ENCODE measurements at regions not wholly inside any gene's neighbourhood (a gene's known extent, or its start where the extent isn't known, plus 50 kb on each side); places are given as distances from the start of the nearest gene placed in this dataset.
"Not testable (repeated sequence)": the region's sequence is repeated elsewhere in the genome, so short reads cannot be mapped to it uniquely, and the experiment has no call there.

- no peak overlapping the region for H3K4me3 Mint-ChIP-seq
- no peak overlapping the region for H3K27ac Mint-ChIP-seq
- no peaks in the 10 kb centered on the region for H3K4me1 Mint-ChIP-seq
- no peak for ATAC-seq
- no peaks in the 10 kb centered on the region for H3K9me3 Mint-ChIP-seq
- no peak for DNase-seq (ENCODE audit: low spot score in 2 of 2)
- no peaks in the 10 kb centered on the region for H3K36me3 Mint-ChIP-seq
Observed at GRCh38 chr6:150756173-150756572, 109.3 kb upstream of the MTHFD1L start.

DNA sequence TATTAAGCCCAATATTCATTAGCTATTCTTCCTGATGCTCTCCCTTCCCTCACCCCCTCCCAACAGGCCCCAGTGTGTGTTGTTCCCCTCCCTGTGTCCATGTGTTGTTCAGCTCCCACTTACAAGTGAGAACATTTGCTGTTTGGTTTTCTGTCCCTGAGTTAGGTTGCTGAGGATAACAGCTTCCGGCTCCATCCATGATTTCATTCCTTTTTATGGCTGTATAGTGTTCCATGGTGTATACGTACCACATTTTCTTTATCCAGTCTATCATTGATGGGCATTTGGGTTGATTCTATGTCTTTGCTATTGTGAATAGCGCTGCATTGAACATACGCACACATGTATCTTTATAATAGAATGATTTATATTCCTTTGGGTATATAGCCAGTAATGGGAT, 107.7 kb upstream of the MTHFD1L start:
- H3K9me3 Mint-ChIP-seq; DNase-seq (ENCODE audit: low spot score in 2 of 2); H3K4me3 Mint-ChIP-seq; H3K4me1 Mint-ChIP-seq; ATAC-seq; H3K36me3 Mint-ChIP-seq; H3K27ac Mint-ChIP-seq: not testable (repeated sequence)

DNA sequence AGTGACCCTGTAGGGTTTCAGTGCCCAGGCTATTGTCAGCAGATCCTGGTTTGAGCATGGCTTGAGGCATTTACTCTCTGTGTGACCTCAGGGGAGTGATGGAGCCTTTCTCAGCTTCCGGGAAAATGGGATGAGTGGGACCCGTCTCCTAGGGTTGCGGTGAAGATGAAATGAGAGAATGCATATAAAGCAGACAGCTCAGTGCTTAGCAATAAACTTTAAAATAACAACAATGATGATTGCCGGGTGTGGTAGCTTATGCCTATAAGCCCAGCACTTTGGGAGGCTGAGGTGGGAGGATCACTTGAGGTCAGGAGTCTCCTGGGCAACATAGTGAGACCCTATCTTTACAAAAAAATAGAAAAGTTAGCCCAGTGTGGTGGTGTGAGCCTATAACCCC, 106.0 kb upstream of the MTHFD1L start:
- Mint-ChIP-seq H3K36me3 (no peaks in the 10 kb centered on the region), H3K4me3 (no peak overlapping the region), H3K4me1 (no peaks in the 10 kb centered on the region), H3K27ac (no peak overlapping the region), H3K9me3 (no peaks in the 10 kb centered on the region)
- DNase-seq (ENCODE audit: low spot score in 2 of 2), result no peak
- ATAC-seq, result no peak

DNA sequence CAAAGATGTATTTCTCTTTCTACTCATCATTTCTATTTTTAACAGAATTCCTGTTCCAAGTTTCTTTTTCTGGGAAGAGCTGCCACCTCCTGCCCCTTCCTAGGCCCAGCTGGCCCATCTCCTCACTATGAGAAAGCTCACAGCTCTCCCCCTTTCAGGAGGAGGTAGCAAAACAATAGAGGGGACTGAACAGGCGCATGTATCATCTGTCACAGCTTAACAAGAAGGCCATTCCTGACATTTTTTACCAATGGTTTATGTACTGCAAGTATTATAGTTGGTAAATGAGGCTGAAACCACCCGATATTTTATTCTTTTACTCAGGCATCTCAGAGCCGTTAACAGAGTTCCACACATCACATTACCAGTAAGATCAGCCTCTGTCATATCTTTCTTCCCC, 103.7 kb upstream of the MTHFD1L start:
- Mint-ChIP-seq H3K4me3 (no peak overlapping the region), H3K27ac (no peak overlapping the region), H3K9me3 (no peaks in the 10 kb centered on the region), H3K4me1 (no peaks in the 10 kb centered on the region), H3K36me3 (no peaks in the 10 kb centered on the region)
- no peak for ATAC-seq
- no peak for DNase-seq (ENCODE audit: low spot score in 2 of 2)

DNA sequence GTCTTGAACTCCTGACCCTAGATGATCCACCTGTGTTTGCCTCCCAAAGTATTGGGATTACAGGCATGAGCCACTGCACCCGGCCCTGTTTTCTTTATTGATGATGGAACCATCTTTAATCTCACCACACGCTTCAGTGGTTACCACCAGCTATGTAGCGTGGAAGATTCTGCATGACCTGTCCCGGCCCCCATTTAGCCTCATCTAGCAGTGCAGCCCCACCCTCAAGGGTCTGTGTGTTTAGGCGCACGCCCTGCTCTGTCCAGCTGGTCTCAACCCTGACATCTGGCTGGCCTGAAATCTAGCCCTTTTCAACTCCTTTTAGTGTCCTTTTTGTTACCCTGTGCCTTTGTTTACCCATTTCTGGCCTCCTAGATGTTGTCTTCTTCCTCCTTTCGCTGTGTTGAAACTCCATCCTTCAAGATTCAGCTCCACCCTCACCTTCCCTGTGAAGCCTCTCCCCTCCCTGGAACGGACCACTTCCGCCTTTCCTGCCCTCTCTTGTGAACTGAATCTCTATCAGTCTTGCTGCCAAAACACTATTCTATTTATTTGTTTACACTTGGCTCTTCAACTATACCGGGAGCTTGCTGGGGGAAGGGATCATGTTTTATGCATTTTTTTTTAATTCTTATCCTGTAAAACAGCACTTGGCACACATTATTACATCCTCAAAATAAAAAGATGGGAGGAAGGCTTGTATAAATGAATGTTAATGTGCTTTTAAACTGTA, 101.0 kb upstream of the MTHFD1L start:
- no peak overlapping the region for H3K4me3 Mint-ChIP-seq
- peak overlapping the region; percentile 4 for H3K27ac Mint-ChIP-seq
- no peak for ATAC-seq
- no peak for DNase-seq (ENCODE audit: low spot score in 2 of 2)
- H3K36me3 Mint-ChIP-seq, result no peaks in the 10 kb centered on the region
- H3K9me3 Mint-ChIP-seq, result no peaks in the 10 kb centered on the region
- no peaks in the 10 kb centered on the region for H3K4me1 Mint-ChIP-seq

DNA sequence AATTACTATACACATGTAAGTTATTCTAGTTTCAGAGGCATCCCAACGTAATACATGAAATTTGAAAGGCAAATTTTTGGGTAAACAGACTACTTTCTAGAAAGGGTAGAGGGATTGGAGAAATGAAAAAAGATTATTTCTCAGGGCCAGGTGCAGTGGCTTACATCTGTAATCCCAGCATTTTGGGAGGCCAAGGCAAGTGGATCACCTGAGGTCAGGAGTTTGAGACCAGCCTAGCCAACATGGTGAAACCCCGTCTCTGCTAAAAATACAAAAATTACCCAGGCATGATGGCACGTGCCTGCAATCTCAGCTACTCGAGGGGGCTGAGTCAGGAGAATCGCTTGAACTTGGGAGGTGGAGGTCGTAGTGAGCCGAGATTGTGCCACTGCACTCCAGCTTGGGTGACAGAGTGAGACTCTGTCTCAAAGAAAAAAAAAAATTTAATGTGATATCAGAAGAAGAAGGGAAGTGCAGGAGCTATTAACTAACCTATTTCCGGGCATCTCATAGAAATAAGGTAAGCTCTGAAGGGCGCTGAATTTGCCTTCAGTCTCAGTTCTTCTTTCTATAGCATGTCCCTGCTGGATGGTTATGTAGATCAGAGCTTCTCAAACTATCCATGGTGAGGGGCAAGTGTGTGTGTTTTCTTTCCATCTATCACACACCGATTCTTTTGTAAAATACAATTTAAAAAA, 100.3 kb upstream of the MTHFD1L start:
- peak overlapping the region; percentile 4 for H3K27ac Mint-ChIP-seq
- DNase-seq (ENCODE audit: low spot score in 2 of 2) (no peak), ATAC-seq (no peak)
- H3K4me1 Mint-ChIP-seq, result no peaks in the 10 kb centered on the region
- H3K36me3 Mint-ChIP-seq, result no peaks in the 10 kb centered on the region
- no peaks in the 10 kb centered on the region for H3K9me3 Mint-ChIP-seq
- no peak overlapping the region for H3K4me3 Mint-ChIP-seq

DNA sequence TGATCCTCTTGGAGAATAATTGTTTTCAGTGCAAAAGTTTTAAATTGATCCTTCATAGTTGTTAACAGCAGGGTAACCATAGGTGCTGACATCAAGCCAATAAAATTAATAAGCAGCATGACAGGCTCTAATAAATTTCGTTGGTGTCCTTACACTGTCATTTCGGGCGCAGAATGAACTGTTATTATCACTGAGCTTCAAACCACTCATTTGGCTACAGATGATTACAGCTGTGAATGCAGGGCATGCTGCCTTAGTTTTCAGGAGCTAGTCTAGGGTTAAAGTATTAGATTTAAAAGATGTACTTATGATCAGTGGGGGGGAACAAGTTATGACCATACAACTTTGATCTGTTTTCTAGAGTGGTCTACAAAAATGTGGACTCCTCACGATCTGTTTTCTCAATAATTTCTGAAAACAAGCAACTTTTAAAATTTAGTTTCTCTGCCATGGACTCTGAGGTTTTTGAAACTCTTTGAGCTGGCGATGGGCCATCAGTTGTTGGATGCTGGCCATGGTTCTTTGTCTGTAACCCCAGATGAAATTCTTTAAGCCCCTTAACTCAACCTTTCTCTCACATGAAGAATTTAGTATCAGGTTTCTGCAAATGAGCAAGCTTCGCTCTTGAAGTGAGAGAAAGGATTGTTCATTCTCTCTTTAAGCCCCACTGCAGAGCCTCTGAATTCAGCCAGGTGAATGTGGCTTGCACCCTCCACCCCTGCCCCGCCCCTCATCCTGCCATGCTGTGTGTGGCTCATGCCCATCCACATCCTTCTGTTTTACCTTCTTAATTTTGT, 99.1 kb upstream of the MTHFD1L start:
- H3K27ac Mint-ChIP-seq, result no peak overlapping the region
- ATAC-seq (no peak), DNase-seq (ENCODE audit: low spot score in 2 of 2) (no peak)
- no peaks in the 10 kb centered on the region for H3K4me1 Mint-ChIP-seq
- H3K36me3 Mint-ChIP-seq, result no peaks in the 10 kb centered on the region
- H3K4me3 Mint-ChIP-seq, result no peak overlapping the region
- H3K9me3 Mint-ChIP-seq, result no peaks in the 10 kb centered on the region

DNA sequence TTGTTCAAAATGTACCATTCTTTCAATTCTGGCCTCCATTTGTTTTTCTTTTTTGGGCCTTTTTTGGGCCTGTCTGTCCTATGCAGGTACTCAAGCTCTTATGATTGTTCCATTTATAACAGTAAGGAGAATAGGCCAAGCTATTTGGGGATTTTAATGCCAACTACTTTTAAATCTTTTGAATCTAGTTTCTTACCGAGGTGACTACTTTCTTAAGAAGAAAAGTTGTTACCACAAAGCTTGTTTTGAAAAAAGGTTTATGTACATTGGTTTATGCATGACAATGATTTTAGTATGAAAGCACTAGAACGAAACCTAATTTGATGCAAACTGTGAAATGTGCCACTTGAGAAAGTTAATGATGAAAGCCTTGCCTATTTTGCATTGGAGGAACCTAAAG, 98.3 kb upstream of the MTHFD1L start:
- Mint-ChIP-seq H3K4me3 (no peak overlapping the region), H3K27ac (no peak overlapping the region), H3K4me1 (no peaks in the 10 kb centered on the region), H3K9me3 (no peaks in the 10 kb centered on the region), H3K36me3 (no peaks in the 10 kb centered on the region)
- DNase-seq (ENCODE audit: low spot score in 2 of 2) (no peak), ATAC-seq (no peak)

DNA sequence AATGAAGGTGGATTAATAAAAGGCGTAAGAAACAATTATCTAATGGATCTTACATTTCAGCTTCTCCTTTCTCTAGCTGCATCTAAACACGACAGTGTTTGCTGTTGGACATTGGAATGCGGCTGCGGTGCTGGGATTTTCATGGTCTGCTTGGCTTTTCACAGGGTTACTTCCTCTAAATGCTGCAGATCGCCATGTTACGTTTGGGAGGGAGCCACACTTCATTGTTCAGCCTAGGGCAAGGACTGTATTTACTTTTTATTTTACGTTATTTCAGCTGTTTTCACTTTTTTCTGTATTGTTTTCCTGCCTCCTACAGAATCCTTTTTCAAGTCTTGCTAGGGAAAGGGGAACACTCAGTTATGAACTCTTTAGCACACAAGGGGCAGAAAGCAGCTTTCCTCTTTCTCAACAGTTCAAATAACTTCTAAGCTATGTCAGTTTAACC, 97.9 kb upstream of the MTHFD1L start:
- no peaks in the 10 kb centered on the region for H3K9me3 Mint-ChIP-seq
- H3K36me3 Mint-ChIP-seq, result no peaks in the 10 kb centered on the region
- no peak overlapping the region for H3K27ac Mint-ChIP-seq
- no peak for ATAC-seq
- H3K4me3 Mint-ChIP-seq, result no peak overlapping the region
- no peak for DNase-seq (ENCODE audit: low spot score in 2 of 2)
- H3K4me1 Mint-ChIP-seq, result no peaks in the 10 kb centered on the region

DNA sequence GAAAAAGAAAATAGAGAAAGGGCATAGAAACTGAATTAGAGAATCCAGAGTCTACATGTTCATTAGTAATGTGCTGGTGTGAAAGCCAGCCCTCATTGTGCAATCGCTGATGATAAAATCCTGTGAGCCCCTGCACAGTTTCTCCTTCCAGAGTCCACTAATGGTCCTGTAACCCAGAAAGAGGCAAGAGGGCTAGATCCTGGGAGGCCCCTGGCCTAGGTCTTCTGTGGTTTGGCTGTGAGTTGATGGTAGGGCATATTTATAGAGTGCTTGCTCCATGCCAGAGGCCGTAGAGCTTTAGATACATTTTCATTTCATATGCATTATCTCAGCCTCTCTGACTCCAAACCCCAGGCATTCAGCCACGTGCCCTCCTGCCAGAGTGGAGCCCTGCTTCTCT, 94.9 kb upstream of the MTHFD1L start:
- peaks cover 3% of the 10 kb centered on the region for H3K9me3 Mint-ChIP-seq
- ATAC-seq, result no peak

DNA sequence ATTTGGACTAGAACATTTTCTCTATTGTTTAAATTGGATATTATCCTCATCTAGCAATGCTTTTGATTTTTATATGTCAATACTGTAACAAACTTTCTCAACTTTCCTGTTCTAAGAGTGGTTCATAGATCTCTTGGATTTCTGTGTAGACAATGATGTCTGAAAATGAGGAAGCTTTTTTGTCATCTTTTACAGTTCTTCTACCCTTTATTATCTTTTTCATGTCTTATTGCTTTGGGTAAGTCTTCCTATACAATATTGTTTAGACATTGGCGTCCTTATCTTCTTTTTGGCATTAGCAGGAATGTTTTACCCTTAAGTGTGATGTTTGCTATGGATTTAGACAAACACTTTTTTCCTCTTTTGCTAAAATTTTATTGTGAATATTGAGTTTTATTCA, 91.5 kb upstream of the MTHFD1L start:
- Mint-ChIP-seq H3K27ac (no peak overlapping the region), H3K4me1 (no peaks in the 10 kb centered on the region)

More for the DNA sequence above, 94.9 kb upstream of the MTHFD1L start:
- DNase-seq (ENCODE audit: low spot score in 2 of 2), result no peak
- Mint-ChIP-seq H3K4me3 (no peak overlapping the region), H3K27ac (no peak overlapping the region), H3K36me3 (no peaks in the 10 kb centered on the region), H3K4me1 (no peaks in the 10 kb centered on the region)

DNA sequence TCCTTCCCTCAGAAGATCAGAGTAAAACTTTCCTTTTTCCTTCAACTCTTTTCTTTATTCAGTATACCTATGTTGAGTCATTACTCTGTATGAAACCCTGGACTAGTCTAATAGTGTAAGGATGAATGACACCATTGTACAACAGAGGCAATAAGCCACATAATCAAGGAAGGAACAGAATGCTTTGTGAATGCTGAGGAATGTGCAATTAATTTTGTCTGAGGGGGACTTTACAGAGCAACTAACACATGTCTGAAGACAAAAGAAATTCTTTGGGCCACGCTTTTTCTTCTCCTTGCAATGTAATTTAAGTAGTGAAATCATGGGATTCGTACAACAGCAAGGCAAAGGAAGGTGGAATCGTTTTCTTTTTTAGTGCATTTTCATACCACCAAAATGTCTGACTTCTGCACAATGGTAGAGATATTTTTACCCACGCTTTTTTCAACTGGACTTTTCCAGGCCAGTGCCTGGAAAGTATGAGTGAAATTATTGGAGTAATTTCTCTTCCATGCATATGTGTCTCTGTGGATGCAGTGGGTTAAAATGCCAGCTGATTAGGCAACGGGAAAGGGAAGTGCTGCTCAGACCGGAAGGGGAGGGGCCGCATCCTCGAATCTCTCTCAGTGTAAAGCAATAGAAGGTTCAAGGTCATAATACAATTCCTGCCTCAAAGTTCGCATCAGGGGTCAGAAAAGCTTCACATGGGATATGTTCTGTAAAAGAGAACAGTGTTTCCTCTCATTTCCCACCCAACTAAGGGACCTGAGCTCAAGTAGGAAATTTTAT, 89.9 kb upstream of the MTHFD1L start:
- DNase-seq (ENCODE audit: low spot score in 2 of 2) (no peak), ATAC-seq (no peak)
- Mint-ChIP-seq H3K4me1 (no peaks in the 10 kb centered on the region), H3K36me3 (no peaks in the 10 kb centered on the region), H3K9me3 (peaks cover 6% of the 10 kb centered on the region), H3K4me3 (no peak overlapping the region), H3K27ac (no peak overlapping the region)

More for the DNA sequence above, 91.5 kb upstream of the MTHFD1L start:
- ATAC-seq, result no peak
- H3K9me3 Mint-ChIP-seq, result peaks cover 6% of the 10 kb centered on the region
- DNase-seq (ENCODE audit: low spot score in 2 of 2), result no peak
- H3K36me3 Mint-ChIP-seq, result no peaks in the 10 kb centered on the region
- no peak overlapping the region for H3K4me3 Mint-ChIP-seq

- H3K9me3 Mint-ChIP-seq, result peaks cover 6% of the 10 kb centered on the region
- H3K36me3 Mint-ChIP-seq, result no peaks in the 10 kb centered on the region
- ATAC-seq, result no peak
Observed at GRCh38 chr6:150777736-150778135, 87.8 kb upstream of the MTHFD1L start.

GRCh38 chr6:150783813-150784212, 81.7 kb upstream of the MTHFD1L start:
- Mint-ChIP-seq H3K4me1 (no peaks in the 10 kb centered on the region), H3K4me3 (no peak overlapping the region), H3K9me3 (no peaks in the 10 kb centered on the region), H3K36me3 (no peaks in the 10 kb centered on the region), H3K27ac (no peak overlapping the region)
- DNase-seq (ENCODE audit: low spot score in 2 of 2) (no peak), ATAC-seq (no peak)

More at GRCh38 chr6:150777736-150778135, 87.8 kb upstream of the MTHFD1L start:
- Mint-ChIP-seq H3K27ac (no peak overlapping the region), H3K4me3 (no peak overlapping the region), H3K4me1 (no peaks in the 10 kb centered on the region)
- no peak for DNase-seq (ENCODE audit: low spot score in 2 of 2)

DNA sequence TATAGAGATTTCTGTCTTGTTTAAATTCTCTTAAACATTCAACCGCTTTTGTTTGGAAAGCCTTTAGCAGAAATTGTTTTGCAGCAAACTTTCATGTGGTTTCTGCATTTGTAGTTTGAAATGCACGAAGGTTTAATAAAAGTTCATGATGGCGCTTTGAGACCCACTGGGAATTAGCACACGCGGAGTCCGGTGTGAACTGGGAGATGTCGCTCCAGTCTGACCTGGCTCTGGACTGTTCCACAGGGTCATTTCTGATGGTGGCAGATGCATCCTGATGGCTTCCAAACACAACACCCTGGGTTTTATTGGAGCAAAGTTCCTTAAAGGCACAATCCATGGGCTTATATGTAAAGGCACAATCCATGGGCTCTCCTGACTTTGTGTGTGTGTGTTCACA, 78.1 kb upstream of the MTHFD1L start:
- ATAC-seq (no peak), DNase-seq (ENCODE audit: low spot score in 2 of 2) (no peak)
- H3K4me1 Mint-ChIP-seq, result no peaks in the 10 kb centered on the region
- no peaks in the 10 kb centered on the region for H3K9me3 Mint-ChIP-seq
- H3K36me3 Mint-ChIP-seq, result no peaks in the 10 kb centered on the region
- no peak overlapping the region for H3K4me3 Mint-ChIP-seq
- no peak overlapping the region for H3K27ac Mint-ChIP-seq
